Chondrocyte (in vitro differentiated cells): ENCODE measurements at regions not wholly inside any gene's neighbourhood (a gene's known extent, or its start where the extent isn't known, plus 50 kb on each side); places are given as distances from the start of the nearest gene placed in this dataset.

Source experiments
- DNase-seq: peaks from one replicate; pipeline ENCODE4 v3.0.0; 2021; ENCODE audit warnings: mixed read lengths, low spot score
- H3K27ac Mint-ChIP-seq: one replicate; pipeline ENCODE4 v1.8.0; 2021; ENCODE audit warnings: mild to moderate bottlenecking, moderate library complexity, mixed read lengths; ENCODE audit not compliant: unreplicated experiment
- H3K27me3 Mint-ChIP-seq: 2 replicates; pipeline ENCODE4 v1.8.0; 2021; ENCODE audit warnings: low read depth, mixed read lengths
- H3K36me3 Mint-ChIP-seq: 2 replicates; pipeline ENCODE4 v1.8.0; 2021; ENCODE audit warnings: low read depth, mixed read lengths
- H3K4me1 Mint-ChIP-seq: 2 replicates; pipeline ENCODE4 v1.8.0; 2021; ENCODE audit warnings: low read depth, mild to moderate bottlenecking, mixed read lengths
- H3K4me3 Mint-ChIP-seq: one replicate; pipeline ENCODE4 v1.8.0; 2021; ENCODE audit warnings: mild to moderate bottlenecking, moderate library complexity, mixed read lengths; ENCODE audit not compliant: unreplicated experiment
- H3K9me3 Mint-ChIP-seq: 2 replicates; pipeline ENCODE4 v1.8.0; 2021; ENCODE audit warnings: low read depth, mixed read lengths
- TF ChIP-seq, protein P1 (sequence below): fragments of 200-600 bp; sonication (generic); IDR thresholded peaks from 2 replicates; pipeline ENCODE4 v1.5.0; 2021; ENCODE audit warnings: antibody characterized with exemption, mild to moderate bottlenecking, moderate library complexity

DNA sequence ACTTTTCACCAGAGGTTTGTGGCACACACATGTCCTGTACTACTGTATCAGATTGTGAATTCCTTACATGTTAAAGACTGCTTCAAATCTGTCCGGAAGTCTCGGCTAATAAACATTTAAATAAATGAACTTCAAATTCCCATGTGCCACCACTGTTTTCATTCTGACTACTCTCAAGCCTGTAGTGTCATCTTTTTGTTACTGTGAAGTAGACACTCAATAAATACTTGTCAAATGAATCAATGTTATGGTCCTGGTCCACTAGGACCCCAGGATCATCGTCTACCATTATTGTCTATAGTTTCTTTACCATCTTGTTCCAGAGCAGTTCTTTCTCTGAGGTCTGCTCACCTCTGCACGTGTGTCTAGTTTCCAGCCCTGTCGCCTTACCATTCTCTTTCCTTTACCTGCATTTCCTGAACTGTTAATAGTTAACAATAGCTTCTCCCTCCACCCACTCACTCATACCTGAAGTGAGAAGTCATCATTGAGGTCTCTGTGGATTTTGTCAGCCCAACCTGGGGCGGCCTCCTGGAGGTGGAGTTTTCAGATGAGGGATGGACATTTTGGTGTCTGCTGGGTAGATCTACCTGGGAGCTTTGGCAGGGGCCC, 333.0 kb downstream of the SEC14L1 start:
- TF ChIP-seq, protein P1, sequence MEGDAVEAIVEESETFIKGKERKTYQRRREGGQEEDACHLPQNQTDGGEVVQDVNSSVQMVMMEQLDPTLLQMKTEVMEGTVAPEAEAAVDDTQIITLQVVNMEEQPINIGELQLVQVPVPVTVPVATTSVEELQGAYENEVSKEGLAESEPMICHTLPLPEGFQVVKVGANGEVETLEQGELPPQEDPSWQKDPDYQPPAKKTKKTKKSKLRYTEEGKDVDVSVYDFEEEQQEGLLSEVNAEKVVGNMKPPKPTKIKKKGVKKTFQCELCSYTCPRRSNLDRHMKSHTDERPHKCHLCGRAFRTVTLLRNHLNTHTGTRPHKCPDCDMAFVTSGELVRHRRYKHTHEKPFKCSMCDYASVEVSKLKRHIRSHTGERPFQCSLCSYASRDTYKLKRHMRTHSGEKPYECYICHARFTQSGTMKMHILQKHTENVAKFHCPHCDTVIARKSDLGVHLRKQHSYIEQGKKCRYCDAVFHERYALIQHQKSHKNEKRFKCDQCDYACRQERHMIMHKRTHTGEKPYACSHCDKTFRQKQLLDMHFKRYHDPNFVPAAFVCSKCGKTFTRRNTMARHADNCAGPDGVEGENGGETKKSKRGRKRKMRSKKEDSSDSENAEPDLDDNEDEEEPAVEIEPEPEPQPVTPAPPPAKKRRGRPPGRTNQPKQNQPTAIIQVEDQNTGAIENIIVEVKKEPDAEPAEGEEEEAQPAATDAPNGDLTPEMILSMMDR, result no peak
- Mint-ChIP-seq H3K36me3 (peaks cover 8% of the 10 kb centered on the region), H3K4me3 (no peak overlapping the region), H3K9me3 (peaks cover 4% of the 10 kb centered on the region), H3K27me3 (no peaks in the 10 kb centered on the region), H3K27ac (peak overlapping the region; percentile 79), H3K4me1 (peaks cover 92% of the 10 kb centered on the region)
- no peak for DNase-seq

DNA sequence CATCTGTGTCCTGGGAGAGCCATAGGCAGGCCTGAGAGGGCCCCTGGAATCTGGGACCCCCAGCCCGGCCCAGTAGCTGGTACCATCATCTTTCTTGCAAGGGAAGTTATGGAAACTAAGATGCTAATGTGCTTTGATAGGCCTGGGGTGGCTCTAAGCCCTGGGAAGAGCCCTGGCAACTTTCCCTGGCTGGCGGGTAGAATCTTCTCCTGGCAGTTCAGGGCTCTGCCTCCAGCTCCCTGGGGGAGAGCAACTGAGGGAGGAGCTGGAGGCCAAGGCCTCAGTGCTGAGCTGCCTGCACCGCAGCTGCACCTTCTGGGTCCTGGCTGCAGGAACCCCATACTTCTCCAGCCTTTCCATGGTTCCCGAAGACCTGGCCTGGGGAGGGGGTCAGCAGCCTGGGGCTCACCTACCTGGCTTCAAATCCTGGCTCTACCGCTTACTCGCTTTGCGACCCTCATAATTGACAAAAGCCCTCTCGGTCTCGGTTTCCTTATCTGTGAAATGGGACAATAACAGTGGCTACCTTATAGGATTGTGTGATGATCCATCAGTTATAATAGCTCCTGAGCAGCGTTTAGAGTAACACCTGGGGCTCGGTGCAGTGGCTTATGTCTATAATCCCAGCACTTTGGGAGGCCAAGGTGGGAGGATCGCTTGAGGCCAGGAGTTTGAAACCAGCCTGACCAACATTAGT, 333.7 kb downstream of the SEC14L1 start:
- Mint-ChIP-seq H3K4me3 (no peak overlapping the region), H3K9me3 (peaks cover 4% of the 10 kb centered on the region), H3K27ac (peak overlapping the region; percentile 22), H3K27me3 (no peaks in the 10 kb centered on the region), H3K36me3 (peaks cover 8% of the 10 kb centered on the region), H3K4me1 (peaks cover 96% of the 10 kb centered on the region)
- TF ChIP-seq, protein P1, result no peak
- no peak for DNase-seq

DNA sequence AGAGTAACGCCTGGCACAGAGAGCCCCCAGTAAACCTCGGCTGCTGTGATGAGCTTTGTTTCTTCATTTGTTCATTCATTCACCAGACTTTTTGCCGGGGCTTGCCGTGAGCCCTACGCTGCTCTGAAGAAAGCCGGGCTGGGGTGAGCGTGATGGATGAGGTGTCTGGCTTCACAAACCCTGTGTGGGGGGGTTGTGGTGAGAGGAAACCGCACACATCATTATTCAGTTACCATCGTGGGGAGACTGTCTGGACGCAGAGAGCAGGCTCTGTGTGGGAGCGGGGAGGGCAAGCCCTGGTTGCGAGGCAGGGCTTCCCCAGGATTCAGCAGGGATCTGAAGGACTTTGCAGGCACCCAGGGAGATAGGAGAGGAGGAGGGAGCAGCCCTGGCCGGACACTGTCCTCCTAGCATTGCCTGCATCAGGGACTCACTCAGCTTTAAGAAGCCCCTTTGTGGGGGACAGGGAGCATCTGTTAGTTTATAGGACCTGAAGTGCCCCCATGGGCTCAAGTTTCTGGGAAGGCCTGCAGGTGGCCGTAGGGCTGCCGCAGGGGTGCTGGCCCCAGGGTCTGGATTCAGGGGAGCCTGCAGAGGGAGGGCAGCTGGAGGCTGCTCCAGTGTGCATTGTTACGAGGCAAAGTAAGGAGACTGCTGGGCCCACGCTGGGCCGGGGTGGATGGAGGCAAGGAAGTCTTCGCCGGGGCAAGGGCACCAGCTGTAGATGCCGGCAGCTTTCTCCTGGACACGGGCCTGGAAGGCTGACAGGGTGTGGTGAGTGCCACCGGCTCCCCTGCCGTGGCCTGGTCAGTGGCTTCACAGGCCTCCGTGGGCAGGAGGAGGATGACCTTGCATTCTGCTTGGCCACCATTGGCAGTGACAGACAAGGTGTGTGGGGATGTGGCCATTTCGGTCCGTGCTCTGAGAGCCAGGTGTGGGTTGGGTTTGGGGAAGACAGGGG, 334.5 kb downstream of the SEC14L1 start:
- peak overlapping the region; percentile 4 for H3K4me3 Mint-ChIP-seq
- H3K36me3 Mint-ChIP-seq, result peaks cover 6% of the 10 kb centered on the region
- TF ChIP-seq, protein P1, result no peak
- H3K27ac Mint-ChIP-seq, result peak overlapping the region; percentile 67
- peaks cover 98% of the 10 kb centered on the region for H3K4me1 Mint-ChIP-seq
- H3K9me3 Mint-ChIP-seq, result peaks cover 3% of the 10 kb centered on the region
- H3K27me3 Mint-ChIP-seq, result no peaks in the 10 kb centered on the region
- DNase-seq, result peak; percentile 86

DNA sequence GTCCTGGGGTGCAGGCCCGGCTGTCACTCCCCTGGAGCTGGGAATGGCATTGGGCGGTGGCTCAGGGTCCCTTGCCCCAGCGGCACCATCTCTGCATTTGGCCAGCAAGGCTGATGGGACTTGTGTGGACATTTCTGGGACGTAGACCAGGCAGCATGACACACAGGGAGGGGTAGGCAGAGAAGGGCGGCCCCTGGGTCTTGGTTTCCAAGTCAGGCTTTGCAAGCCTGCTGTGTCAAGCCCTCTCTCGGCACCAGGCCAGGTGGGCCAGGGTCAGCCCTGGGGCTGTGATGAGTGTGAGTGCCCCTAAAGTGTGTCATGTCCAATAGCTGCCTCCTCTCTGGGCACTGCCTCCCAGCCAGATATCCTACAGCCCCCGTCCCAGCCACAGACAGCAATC, 335.2 kb downstream of the SEC14L1 start:
- peak overlapping the region; percentile 98 for H3K27ac Mint-ChIP-seq
- no peak overlapping the region for H3K4me3 Mint-ChIP-seq
- DNase-seq, result peak; percentile 82
- TF ChIP-seq, protein P1, result no peak
- H3K36me3 Mint-ChIP-seq, result peaks cover 1% of the 10 kb centered on the region
- H3K4me1 Mint-ChIP-seq, result peaks cover 91% of the 10 kb centered on the region
- H3K9me3 Mint-ChIP-seq, result no peaks in the 10 kb centered on the region
- H3K27me3 Mint-ChIP-seq, result no peaks in the 10 kb centered on the region

DNA sequence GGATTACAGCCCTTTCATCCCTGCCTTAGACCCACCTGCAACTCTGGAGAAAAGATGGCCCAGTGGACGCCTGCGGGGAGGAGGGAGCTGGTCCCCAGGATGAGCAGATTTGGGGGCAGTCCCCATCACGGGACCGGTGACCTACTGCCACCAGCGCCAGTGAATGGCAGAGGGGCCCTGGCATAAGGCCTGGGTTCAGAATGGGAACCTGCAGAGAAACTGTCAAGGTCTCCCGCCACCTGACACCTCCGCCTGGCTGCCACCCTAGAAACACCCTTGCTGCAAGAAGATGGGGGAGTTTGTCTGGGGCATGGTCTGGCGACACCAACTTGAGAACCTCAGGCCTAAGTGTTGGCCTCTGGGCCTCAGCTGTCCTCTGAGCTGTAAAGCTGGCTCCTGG, 335.7 kb downstream of the SEC14L1 start:
- Mint-ChIP-seq H3K9me3 (no peaks in the 10 kb centered on the region), H3K4me1 (peaks cover 88% of the 10 kb centered on the region), H3K4me3 (no peak overlapping the region), H3K27ac (peak overlapping the region; percentile 98), H3K36me3 (peaks cover 3% of the 10 kb centered on the region), H3K27me3 (no peaks in the 10 kb centered on the region)
- DNase-seq, result no peak
- TF ChIP-seq, protein P1, result no peak
